KMS-11 (cell line): ENCODE measurements at regions not wholly inside any gene's neighbourhood (a gene's known extent, or its start where the extent isn't known, plus 50 kb on each side); places are given as distances from the start of the nearest gene placed in this dataset.

Experiments
- H2AFZ ChIP-seq: fragments of 200-600 bp; sonication (generic); 2 replicates; pipeline ENCODE4 v1.6.1; 2016; ENCODE audit warnings: antibody characterized with exemption, mixed run types, low read depth
- H3K27ac ChIP-seq: fragments of 200-600 bp; sonication (generic); 2 replicates; pipeline ENCODE4 v1.6.1; 2016; ENCODE audit warnings: mild to moderate bottlenecking, mixed run types
- H3K27me3 ChIP-seq: fragments of 200-600 bp; sonication (generic); 2 replicates; pipeline ENCODE4 v1.6.1; 2017; ENCODE audit warnings: mild to moderate bottlenecking, low read depth, mixed run types, moderate library complexity; ENCODE audit not compliant: insufficient read depth
- H3K36me3 ChIP-seq: fragments of 200-600 bp; sonication (generic); 2 replicates; pipeline ENCODE4 v1.6.1; 2017; ENCODE audit warnings: mild to moderate bottlenecking, mixed run types; ENCODE audit not compliant: insufficient read depth
- H3K4me1 ChIP-seq: fragments of 200-600 bp; sonication (generic); 2 replicates; pipeline ENCODE4 v1.6.1; 2016; ENCODE audit warnings: mild to moderate bottlenecking, low read depth, mixed run types; ENCODE audit not compliant: poor library complexity, severe bottlenecking
- H3K4me2 ChIP-seq: fragments of 200-600 bp; sonication (generic); 2 replicates; pipeline ENCODE4 v1.7.0; 2016; ENCODE audit warnings: mild to moderate bottlenecking, mixed run types
- H3K4me3 ChIP-seq: fragments of 200-600 bp; sonication (generic); IDR thresholded peaks from 2 replicates; pipeline ENCODE4 v1.6.1; 2017; ENCODE audit warnings: low read depth, low read length, mixed read lengths; ENCODE audit not compliant: insufficient read depth
- H3K79me2 ChIP-seq: fragments of 200-600 bp; sonication (generic); 2 replicates; pipeline ENCODE4 v1.6.1; 2016; ENCODE audit warnings: low read depth, mixed run types; ENCODE audit not compliant: insufficient read depth
- H3K9ac ChIP-seq: fragments of 200-600 bp; sonication (generic); 2 replicates; pipeline ENCODE4 v1.6.1; 2016; ENCODE audit warnings: mild to moderate bottlenecking, mixed run types
- H4K20me1 ChIP-seq: fragments of 200-600 bp; sonication (generic); 2 replicates; pipeline ENCODE4 v1.6.1; 2016; ENCODE audit warnings: mild to moderate bottlenecking, mixed run types; ENCODE audit not compliant: insufficient read depth
- CTCF ChIP-seq: fragments of 200-600 bp; sonication (generic); conservative IDR thresholded peaks from 2 replicates; pipeline ENCODE4 v1.6.1; 2017; ENCODE audit warnings: low read depth, mild to moderate bottlenecking, antibody characterized with exemption, low read length, moderate library complexity, mixed read lengths

GRCh38 chr15:69934607-69935006 lies 163.1 kb downstream of the TLE3 start:
- H3K27ac ChIP-seq: no peak overlapping the region
- no peak overlapping the region for H3K4me2 ChIP-seq
- no peaks in the 10 kb centered on the region for H4K20me1 ChIP-seq
- no peaks in the 10 kb centered on the region for H3K27me3 ChIP-seq
- H3K4me3 ChIP-seq: no peak overlapping the region
- H3K79me2 ChIP-seq: no peaks in the 10 kb centered on the region
- no peak overlapping the region for H2AFZ ChIP-seq
- H3K36me3 ChIP-seq: no peaks in the 10 kb centered on the region
- no peak overlapping the region for H3K9ac ChIP-seq
- no peaks in the 10 kb centered on the region for H3K4me1 ChIP-seq
- no peak for TF ChIP-seq CTCF

- H3K9ac ChIP-seq: no peak overlapping the region
- no peaks in the 10 kb centered on the region for H3K79me2 ChIP-seq
- no peaks in the 10 kb centered on the region for H4K20me1 ChIP-seq
- no peak overlapping the region for H2AFZ ChIP-seq
- no peaks in the 10 kb centered on the region for H3K27me3 ChIP-seq
- no peak overlapping the region for H3K4me3 ChIP-seq
- TF ChIP-seq CTCF: no peak
- H3K4me1 ChIP-seq: no peaks in the 10 kb centered on the region
- no peaks in the 10 kb centered on the region for H3K36me3 ChIP-seq
- H3K27ac ChIP-seq: no peak overlapping the region
- no peak overlapping the region for H3K4me2 ChIP-seq
Measured at GRCh38 chr15:69939513-69940440, 157.9 kb downstream of the TLE3 start.

DNA sequence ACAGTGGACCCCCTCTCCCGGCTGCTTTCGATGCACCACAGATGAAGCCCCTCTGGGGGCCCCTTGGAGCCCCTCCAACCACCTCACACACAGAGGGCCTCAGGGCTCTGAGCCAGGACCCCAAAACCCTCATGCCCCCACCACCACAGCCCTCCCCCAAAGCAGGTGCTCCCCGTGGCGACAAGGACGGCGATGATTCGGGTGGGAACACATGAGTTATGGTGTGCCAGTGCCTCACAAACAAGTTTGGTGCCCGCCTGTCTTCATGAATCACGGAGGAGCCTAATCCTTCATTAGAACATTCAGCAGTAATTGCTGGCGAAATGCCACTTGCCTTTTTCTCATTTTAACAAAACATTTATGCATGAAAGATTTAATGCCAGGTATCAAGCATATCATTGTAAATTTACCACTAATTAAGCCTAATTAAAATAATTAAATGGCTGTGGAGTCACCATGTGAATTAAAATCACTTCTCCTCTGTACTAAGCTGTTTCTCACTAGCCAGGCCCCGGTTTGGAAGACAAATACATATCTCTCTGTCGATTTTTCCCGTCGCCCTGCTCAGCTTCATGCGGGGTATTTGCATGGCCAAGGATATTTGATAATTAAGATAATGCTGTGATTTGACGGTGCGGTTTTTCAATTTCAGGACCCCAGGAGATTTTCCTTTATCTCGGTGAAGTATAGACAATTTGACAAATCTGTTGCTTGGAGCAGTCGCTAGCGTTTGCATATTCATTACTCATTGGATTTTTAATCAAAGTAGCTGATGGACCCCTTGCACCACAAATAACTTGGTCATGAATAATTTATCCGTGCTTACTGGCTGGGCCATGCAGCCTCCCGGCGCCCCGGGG lies 157.0 kb downstream of the TLE3 start:
- Histone ChIP-seq H3K4me2 (no peak overlapping the region), H3K27me3 (no peaks in the 10 kb centered on the region)

GRCh38 chr15:69941301-69941605 lies 156.5 kb downstream of the TLE3 start:
- Histone ChIP-seq H3K27ac (no peak overlapping the region), H3K9ac (no peak overlapping the region), H3K4me1 (no peaks in the 10 kb centered on the region), H3K36me3 (no peaks in the 10 kb centered on the region), H4K20me1 (no peaks in the 10 kb centered on the region), H3K27me3 (no peaks in the 10 kb centered on the region), H3K79me2 (no peaks in the 10 kb centered on the region), H2AFZ (no peak overlapping the region), H3K4me2 (no peak overlapping the region), H3K4me3 (no peak overlapping the region)
- TF ChIP-seq CTCF: no peak

More for the DNA sequence above, 157.0 kb downstream of the TLE3 start:
- no peak overlapping the region for H2AFZ ChIP-seq
- no peak overlapping the region for H3K4me3 ChIP-seq
- no peaks in the 10 kb centered on the region for H3K36me3 ChIP-seq
- H4K20me1 ChIP-seq: no peaks in the 10 kb centered on the region
- no peak for TF ChIP-seq CTCF
- no peak overlapping the region for H3K9ac ChIP-seq
- no peaks in the 10 kb centered on the region for H3K4me1 ChIP-seq
- H3K27ac ChIP-seq: no peak overlapping the region
- no peaks in the 10 kb centered on the region for H3K79me2 ChIP-seq
